CD4-positive, CD25-positive, alpha-beta regulatory T cell (primary cell): ENCODE measurements at regions not wholly inside any gene's neighbourhood (a gene's known extent, or its start where the extent isn't known, plus 50 kb on each side); places are given as distances from the start of the nearest gene placed in this dataset.
A peak's percentile ranks its signal among the peaks of the same experiment; 100 is the strongest.

Experiments
- ATAC-seq, 2 donors: fragments of 150-1000 bp; cut with Tn5 transposase; one replicate each; pipeline ENCODE4 v1.10.0; 2021; ENCODE audit warnings: low read depth in 2 of 2, moderate number of reproducible peaks in 2 of 2, moderate library complexity in 1 of 2
- DNase-seq, 3 donors: peaks; one replicate each; pipeline versions ENCODE4 v3.0.0 to v3.0.0-alpha.2; 2012 to 2022; ENCODE audit warnings: mixed read lengths in 1 of 3
- H3K27ac ChIP-seq: one replicate; pipeline ENCODE4 v1.7.0; 2013; ENCODE audit warnings: mild to moderate bottlenecking, low read length; ENCODE audit not compliant: insufficient read depth, poor library complexity, severe bottlenecking
- H3K27me3 ChIP-seq: one replicate; pipeline ENCODE4 v1.7.0; 2013; ENCODE audit warnings: low read length; ENCODE audit not compliant: control insufficient read depth, insufficient read depth
- H3K36me3 ChIP-seq: one replicate; pipeline ENCODE4 v1.7.0; 2013; ENCODE audit warnings: mild to moderate bottlenecking, low read length, moderate library complexity; ENCODE audit not compliant: control insufficient read depth, insufficient read depth
- H3K4me1 ChIP-seq: 2 replicates; pipeline ENCODE4 v1.7.0; 2013; ENCODE audit warnings: mild to moderate bottlenecking, low read length; ENCODE audit not compliant: insufficient read depth, control insufficient read depth, poor library complexity, severe bottlenecking
- H3K4me3 ChIP-seq: one replicate; pipeline ENCODE4 v1.7.0; 2013; ENCODE audit warnings: low read depth, mild to moderate bottlenecking, low read length, moderate library complexity
- H3K9me3 ChIP-seq, 2 experiments: 1 replicate in 1 of 2; 2 replicates in 1 of 2; pipeline ENCODE4 v1.7.0; 2013; ENCODE audit warnings: low read length in 2 of 2, mild to moderate bottlenecking in 1 of 2, moderate library complexity in 1 of 2; ENCODE audit not compliant: control insufficient read depth in 2 of 2
- H3K27ac Mint-ChIP-seq, 3 donors: one replicate each; pipeline ENCODE4 v1.8.0; 2020 to 2022; ENCODE audit warnings: mild to moderate bottlenecking in 3 of 3, mixed read lengths in 3 of 3, moderate library complexity in 2 of 3
- H3K27me3 Mint-ChIP-seq: one replicate; pipeline ENCODE4 v1.8.0; 2022; ENCODE audit warnings: mild to moderate bottlenecking, mixed read lengths
- H3K36me3 Mint-ChIP-seq: one replicate; pipeline ENCODE4 v1.8.0; 2020; ENCODE audit warnings: mixed read lengths
- H3K4me1 Mint-ChIP-seq, 4 donors: one replicate each; pipeline ENCODE4 v1.8.0; 2020 to 2022; ENCODE audit warnings: mixed read lengths in 4 of 4, mild to moderate bottlenecking in 1 of 4
- H3K4me3 Mint-ChIP-seq, 4 donors: one replicate each; pipeline ENCODE4 v1.8.0; 2020 to 2022; ENCODE audit warnings: mild to moderate bottlenecking in 4 of 4, mixed read lengths in 4 of 4, moderate library complexity in 3 of 4
- H3K9me3 Mint-ChIP-seq, 7 donors: one replicate each; pipeline ENCODE4 v1.8.0; 2020 to 2022; ENCODE audit warnings: mixed read lengths in 7 of 7, mild to moderate bottlenecking in 3 of 7, moderate library complexity in 2 of 7

- H3K4me1 ChIP-seq: peaks cover 16% of the 10 kb centered on the region
- DNase-seq (peak; percentile 5 to 77 (median 30)), ATAC-seq (no peak)
- peaks cover 7% of the 10 kb centered on the region for H3K27me3 ChIP-seq
- H3K27ac ChIP-seq: no peak overlapping the region
- Mint-ChIP-seq H3K4me3 (peak overlapping the region in 2 of 4 donors; percentile 10 to 36), H3K9me3 (peaks cover 0 to 24% (median 3%) of the 10 kb centered on the region in 7 donors), H3K4me1 (peaks cover 6 to 23% (median 16%) of the 10 kb centered on the region in 4 donors), H3K27ac (peak overlapping the region in 1 of 3 donors; percentile 7), H3K27me3 (peaks cover 26% of the 10 kb centered on the region), H3K36me3 (peaks cover under 1% of the 10 kb centered on the region)
- peaks cover 0 to 2% of the 10 kb centered on the region in 2 experiments for H3K9me3 ChIP-seq
- no peak overlapping the region for H3K4me3 ChIP-seq
- no peaks in the 10 kb centered on the region for H3K36me3 ChIP-seq
These were observed 52.2 kb upstream of the MKI67 start for GRCh38 chr10:128178302-128178958.

- H3K36me3 ChIP-seq: no peaks in the 10 kb centered on the region
- Mint-ChIP-seq H3K27me3 (peaks cover 35% of the 10 kb centered on the region), H3K27ac (peak overlapping the region; percentile 9 to 96 (median 45)), H3K4me3 (peak overlapping the region; percentile 72 to 81 (median 78)), H3K9me3 (peaks cover 0 to 13% (median 5%) of the 10 kb centered on the region in 7 donors), H3K36me3 (peaks cover 5% of the 10 kb centered on the region), H3K4me1 (peaks cover 10 to 28% (median 18%) of the 10 kb centered on the region in 4 donors)
- H3K9me3 ChIP-seq: no peaks in the 10 kb centered on the region
- peak overlapping the region; percentile 59 for H3K27ac ChIP-seq
- H3K27me3 ChIP-seq: peaks cover 11% of the 10 kb centered on the region
- peaks cover 16% of the 10 kb centered on the region for H3K4me1 ChIP-seq
- peak; percentile 87 to 92 for ATAC-seq
- DNase-seq: peak; percentile 3 to 93 (median 70)
- peak overlapping the region; percentile 82 for H3K4me3 ChIP-seq
These were observed 54.6 kb upstream of the MKI67 start for GRCh38 chr10:128180843-128181242.

- Mint-ChIP-seq H3K27me3 (peaks cover 26% of the 10 kb centered on the region), H3K4me3 (peak overlapping the region in 2 of 4 donors; percentile 59 to 66), H3K36me3 (peaks cover 5% of the 10 kb centered on the region), H3K9me3 (peaks cover 0 to 13% (median 4%) of the 10 kb centered on the region in 7 donors), H3K4me1 (peaks cover 9 to 33% (median 26%) of the 10 kb centered on the region in 4 donors), H3K27ac (no peak overlapping the region)
- Histone ChIP-seq H3K4me3 (no peak overlapping the region), H3K36me3 (no peaks in the 10 kb centered on the region), H3K27ac (no peak overlapping the region), H3K4me1 (peaks cover 22% of the 10 kb centered on the region), H3K27me3 (peaks cover 9% of the 10 kb centered on the region), H3K9me3 (no peaks in the 10 kb centered on the region)
- ATAC-seq (no peak), DNase-seq (no peak)
These were observed 59.4 kb upstream of the MKI67 start for GRCh38 chr10:128185627-128186026.

- peaks cover 10% of the 10 kb centered on the region for H3K4me1 ChIP-seq
- H3K4me3 ChIP-seq: peak overlapping the region; percentile 76
- DNase-seq: peak in 2 of 3 donors; percentile 18 to 79
- peaks cover 0 to 13% (median 4%) of the 10 kb centered on the region in 7 donors for H3K9me3 Mint-ChIP-seq
- H3K9me3 ChIP-seq: no peaks in the 10 kb centered on the region
- peak overlapping the region; percentile 84 to 93 (median 86) for H3K27ac Mint-ChIP-seq
- peaks cover 26% of the 10 kb centered on the region for H3K27me3 Mint-ChIP-seq
- H3K27me3 ChIP-seq: peaks cover 9% of the 10 kb centered on the region
- peaks cover 4 to 21% (median 15%) of the 10 kb centered on the region in 4 donors for H3K4me1 Mint-ChIP-seq
- ATAC-seq: peak; percentile 68 to 82
- peaks cover 5% of the 10 kb centered on the region for H3K36me3 Mint-ChIP-seq
- H3K27ac ChIP-seq: no peak overlapping the region
- peak overlapping the region; percentile 65 to 89 (median 82) for H3K4me3 Mint-ChIP-seq
- no peaks in the 10 kb centered on the region for H3K36me3 ChIP-seq
These were observed 61.0 kb upstream of the MKI67 start for GRCh38 chr10:128186959-128187787.

GRCh38 chr10:128187788-128188185 lies 61.6 kb upstream of the MKI67 start:
- no peaks in the 10 kb centered on the region for H3K9me3 ChIP-seq
- Mint-ChIP-seq H3K4me3 (peak overlapping the region; percentile 65 to 89 (median 82)), H3K9me3 (peaks cover 0 to 10% (median 4%) of the 10 kb centered on the region in 7 donors), H3K36me3 (peaks cover 5% of the 10 kb centered on the region), H3K27me3 (peaks cover 26% of the 10 kb centered on the region), H3K27ac (peak overlapping the region; percentile 84 to 93 (median 86)), H3K4me1 (peaks cover 4 to 21% (median 15%) of the 10 kb centered on the region in 4 donors)
- H3K27me3 ChIP-seq: peaks cover 9% of the 10 kb centered on the region
- peak overlapping the region; percentile 76 for H3K4me3 ChIP-seq
- H3K36me3 ChIP-seq: no peaks in the 10 kb centered on the region
- H3K27ac ChIP-seq: no peak overlapping the region
- DNase-seq: no peak
- H3K4me1 ChIP-seq: peaks cover 10% of the 10 kb centered on the region
- ATAC-seq: peak; percentile 5 to 8

GRCh38 chr10:128189176-128189575 lies 63.0 kb upstream of the MKI67 start:
- H3K27me3 Mint-ChIP-seq: peaks cover 16% of the 10 kb centered on the region
- ATAC-seq (no peak), DNase-seq (no peak)
- H3K36me3 Mint-ChIP-seq: no peaks in the 10 kb centered on the region
- peak overlapping the region in 1 of 3 donors; percentile 58 for H3K27ac Mint-ChIP-seq
- H3K9me3 ChIP-seq: no peaks in the 10 kb centered on the region
- no peak overlapping the region for H3K27ac ChIP-seq
- H3K9me3 Mint-ChIP-seq: peaks cover 0 to 2% (median 0%) of the 10 kb centered on the region in 7 donors
- H3K4me1 ChIP-seq: peaks cover 10% of the 10 kb centered on the region
- H3K36me3 ChIP-seq: no peaks in the 10 kb centered on the region
- peaks cover 7% of the 10 kb centered on the region for H3K27me3 ChIP-seq
- H3K4me3 ChIP-seq: no peak overlapping the region
- H3K4me1 Mint-ChIP-seq: peaks cover 4 to 21% (median 15%) of the 10 kb centered on the region in 4 donors
- H3K4me3 Mint-ChIP-seq: no peak overlapping the region

- no peak for ATAC-seq
- no peak overlapping the region for H3K4me3 ChIP-seq
- peaks cover 13% of the 10 kb centered on the region for H3K27me3 Mint-ChIP-seq
These were observed 65.6 kb upstream of the MKI67 start for GRCh38 chr10:128191847-128192246.

More at GRCh38 chr10:128191847-128192246, 65.6 kb upstream of the MKI67 start:
- Histone ChIP-seq H3K27ac (no peak overlapping the region), H3K4me1 (peaks cover 9% of the 10 kb centered on the region), H3K36me3 (no peaks in the 10 kb centered on the region), H3K27me3 (no peaks in the 10 kb centered on the region), H3K9me3 (no peaks in the 10 kb centered on the region)
- Mint-ChIP-seq H3K9me3 (no peaks in the 10 kb centered on the region), H3K4me3 (no peak overlapping the region), H3K27ac (no peak overlapping the region), H3K4me1 (peaks cover 0 to 20% (median 14%) of the 10 kb centered on the region in 4 donors), H3K36me3 (no peaks in the 10 kb centered on the region)
- DNase-seq: no peak
